GM12878 (cell line): ENCODE measurements at regions not wholly inside any gene's neighbourhood (a gene's known extent, or its start where the extent isn't known, plus 50 kb on each side); places are given as distances from the start of the nearest gene placed in this dataset.
"Not testable (repeated sequence)": the region's sequence is repeated elsewhere in the genome, so short reads cannot be mapped to it uniquely, and the experiment has no call there.

Source experiments
- ATAC-seq: fragments of 200-7000 bp; cut with Tn5 transposase; 3 replicates; pipeline ENCODE4 v1.9.1; 2020; ENCODE audit warnings: mild to moderate bottlenecking, moderate library complexity
- BruUV-seq: library from RNA; stranded (reverse); fragments of 400-500 nt; replicated peaks from 2 replicates; lab custom pipeline; 2021; lab: Mats Ljungman, UMichigan
- CTCF ChIA-PET: fragments of 300-600 bp; sonication (Branson Sonifier 250); formaldehyde crosslinking; extraction: SDS; loops from one replicate; lab custom pipeline; 2021; ENCODE audit warnings: inconsistent platforms; lab: Yijun Ruan, JAX
- POLR2A ChIA-PET: fragments of 350-600 bp; formaldehyde crosslinking; extraction: SDS; loops from one replicate; lab custom pipeline; 2021; ENCODE audit warnings: inconsistent platforms; lab: Charles Lee
- RAD21 ChIA-PET: fragments of 300-600 bp; sonication (Branson Sonifier 250); formaldehyde crosslinking; loops from one replicate; lab custom pipeline; 2023; ENCODE audit warnings: antibody characterized with exemption; ENCODE audit not compliant: unreplicated experiment; lab: Charles Lee
- SMC1A ChIA-PET: fragments of 300-600 bp; sonication (Branson Sonifier 250); formaldehyde crosslinking; loops from one replicate; lab custom pipeline; 2023; ENCODE audit not compliant: unreplicated experiment, uncharacterized antibody; lab: Charles Lee
- DNase-seq: peaks from one replicate; pipeline ENCODE4 v3.0.0-alpha.2; 2011; ENCODE audit warnings: low read depth, low spot score
- FAIRE-seq: peaks from 3 replicates; lab custom pipeline; 2011; peaks lifted over from hg19 to GRCh38; lab: Jason Lieb, UNC
- H2AFZ ChIP-seq: 2 replicates; pipeline ENCODE4 v1.6.0; 2011; ENCODE audit warnings: low read depth, low read length, control low read depth; ENCODE audit not compliant: control insufficient read depth
- H3K27ac ChIP-seq: 2 replicates; pipeline ENCODE4 v1.5.1; 2011; ENCODE audit warnings: control low read depth; ENCODE audit not compliant: control insufficient read depth, insufficient read depth
- H3K27me3 ChIP-seq, 2 experiments: replicated peaks in 1 of 2; 2 replicates each; pipeline versions ENCODE4 v1.6.0 to v1.6.1; 2011; ENCODE audit warnings: low read length in 1 of 2; ENCODE audit not compliant: control insufficient read depth in 2 of 2, insufficient read depth in 2 of 2
- H3K36me3 ChIP-seq, 2 experiments: 2 replicates each; pipeline ENCODE4 v1.5.1; 2011; ENCODE audit warnings: low read length in 1 of 2; ENCODE audit not compliant: control insufficient read depth in 2 of 2, insufficient read depth in 2 of 2
- H3K4me1 ChIP-seq: 2 replicates; pipeline ENCODE4 v1.6.1; 2011; ENCODE audit warnings: mild to moderate bottlenecking, low read length, moderate library complexity, mixed read lengths; ENCODE audit not compliant: control insufficient read depth, insufficient read depth
- H3K4me2 ChIP-seq: 2 replicates; pipeline ENCODE4 v1.6.0; 2011; ENCODE audit warnings: control low read depth; ENCODE audit not compliant: control insufficient read depth, insufficient read depth
- H3K4me3 ChIP-seq: fragments of 200-600 bp; sonication (generic); 2 replicates; pipeline ENCODE4 v1.5.1; 2016
- H3K79me2 ChIP-seq: 2 replicates; pipeline ENCODE4 v1.6.0; 2011; ENCODE audit warnings: low read length; ENCODE audit not compliant: control insufficient read depth, insufficient read depth
- H3K9ac ChIP-seq: 2 replicates; pipeline ENCODE4 v1.8.0; 2011; ENCODE audit warnings: low read length, control low read depth, mixed read lengths; ENCODE audit not compliant: control insufficient read depth, insufficient read depth
- H3K9me3 ChIP-seq: replicated peaks from 3 replicates; pipeline ENCODE4 v1.5.1; 2011; ENCODE audit warnings: mild to moderate bottlenecking, low read length; ENCODE audit not compliant: control insufficient read depth, insufficient read depth
- H4K20me1 ChIP-seq: 2 replicates; pipeline ENCODE4 v1.6.0; 2011; ENCODE audit not compliant: control insufficient read depth, insufficient read depth
- BCL3 ChIP-seq: IDR thresholded peaks from 2 replicates; pipeline ENCODE4 v1.6.1; 2011; ENCODE audit warnings: borderline replicate concordance, low read depth, mild to moderate bottlenecking, moderate library complexity, low read length; ENCODE audit not compliant: insufficient read depth, poor library complexity, severe bottlenecking
- CBFB ChIP-seq: IDR thresholded peaks from 2 replicates; pipeline ENCODE4 v1.6.1; 2016; ENCODE audit warnings: antibody characterized with exemption, low read depth
- CBX3 ChIP-seq: fragments of 200-600 bp; sonication (generic); IDR thresholded peaks from 2 replicates; pipeline ENCODE4 v1.6.1; 2016; ENCODE audit warnings: low read depth, borderline replicate concordance
- RCOR1 ChIP-seq: conservative IDR thresholded peaks from 2 replicates; pipeline ENCODE4 v1.6.1; 2012; ENCODE audit warnings: low read depth, low read length, improper control_type of control experiment
- RELB ChIP-seq: fragments of 450-650 bp; IDR thresholded peaks from 2 replicates; pipeline ENCODE4 v1.6.1; 2017; ENCODE audit warnings: low read depth, mild to moderate bottlenecking, moderate library complexity
- REST ChIP-seq: IDR thresholded peaks from 2 replicates; pipeline ENCODE4 v1.6.1; 2012; ENCODE audit warnings: mild to moderate bottlenecking, low read depth, low read length
- SMARCA5 ChIP-seq: fragments of 450-650 bp; IDR thresholded peaks from 2 replicates; pipeline ENCODE4 v1.6.1; 2017; ENCODE audit warnings: mild to moderate bottlenecking
- TARDBP ChIP-seq: IDR thresholded peaks from 2 replicates; pipeline ENCODE4 v1.6.1; 2016; ENCODE audit warnings: borderline replicate concordance
- TCF12 ChIP-seq: IDR thresholded peaks from 2 replicates; pipeline ENCODE4 v1.6.1; 2011; ENCODE audit warnings: low read depth, mild to moderate bottlenecking, low read length
- USF2 ChIP-seq: IDR thresholded peaks from 2 replicates; pipeline ENCODE4 v1.6.1; 2011; ENCODE audit warnings: low read depth, low read length, improper control_type of control experiment, borderline replicate concordance
- WGBS: methylation state at CpG from one replicate; pipeline ENCODE4 v1.1.6; 2016; ENCODE audit warnings: low lambda C conversion rate; ENCODE audit not compliant: insufficient replicate concordance, insufficient coverage; ENCODE audit errors: missing lambda C conversion rate; 5-methylcytosine and 5-hydroxymethylcytosine counted together
- in situ Hi-C: fragments of 300-500 bp; cut with MboI; formaldehyde crosslinking; loops from 9 replicates; pipeline ENCODE4 v1.14.3; 2018; ENCODE audit warnings: mixed read lengths
- intact Hi-C: fragments of 100-400 bp; cut with micrococcal nuclease; formaldehyde crosslinking; loops from one replicate; pipeline ENCODE4 v1.14.2; 2022; ENCODE audit not compliant: unreplicated experiment

- TF ChIP-seq RELB (no peak), BCL3 (no peak), SMARCA5 (no peak), TCF12 (no peak), USF2 (no peak), RCOR1 (no peak), CBFB (no peak), TARDBP (no peak), REST (no peak), CBX3 (no peak)
- intact Hi-C loops = no loop called here
- Histone ChIP-seq H3K4me2 (no peak overlapping the region), H3K9me3 (no peaks in the 10 kb centered on the region; the same call in 2 of the 3 replicates), H3K9ac (no peak overlapping the region), H2AFZ (no peak overlapping the region), H3K27ac (no peak overlapping the region), H3K27me3 (no peaks in the 10 kb centered on the region), H3K4me3 (no peak overlapping the region), H4K20me1 (no peaks in the 10 kb centered on the region), H3K79me2 (no peaks in the 10 kb centered on the region), H3K4me1 (no peaks in the 10 kb centered on the region), H3K36me3 (no peaks in the 10 kb centered on the region; a peak in 1 of 4 replicates)
- in situ Hi-C loops = no loop called here
- ChIA-PET RAD21 (no interaction called here), CTCF (no interaction called here), SMC1A (no interaction called here), POLR2A (no interaction called here)
- 16% methylated on average over 3 of the region's 3 CpGs for WGBS
- DNase-seq (no peak), ATAC-seq (no peak), FAIRE-seq (no peak)
- no TSS peak for BruUV-seq
These were observed 782.1 kb upstream of the TPTE start for GRCh38 chr21:9739240-9739639.

- H3K36me3 ChIP-seq, H3K9ac ChIP-seq, H4K20me1 ChIP-seq, SMC1A ChIA-PET, RAD21 ChIA-PET, H3K27ac ChIP-seq, intact Hi-C loops, DNase-seq, H3K27me3 ChIP-seq, POLR2A ChIA-PET, ATAC-seq, H3K4me1 ChIP-seq, CTCF ChIA-PET, H3K9me3 ChIP-seq, H3K4me3 ChIP-seq, FAIRE-seq, BruUV-seq, H2AFZ ChIP-seq, H3K79me2 ChIP-seq, in situ Hi-C loops, H3K4me2 ChIP-seq: not testable (repeated sequence)
- WGBS = 24% methylated on average over 8 of the region's 8 CpGs
These were observed 781.0 kb upstream of the TPTE start for GRCh38 chr21:9740177-9740941.
